ACC112 (cell line): ENCODE measurements at regions not wholly inside any gene's neighbourhood (a gene's known extent, or its start where the extent isn't known, plus 50 kb on each side); places are given as distances from the start of the nearest gene placed in this dataset.

Experiments used
- H2AFZ ChIP-seq: fragments of 200-600 bp; sonication (generic); one replicate; pipeline ENCODE4 v1.6.0; 2017; ENCODE audit warnings: antibody characterized with exemption, low read length; ENCODE audit not compliant: unreplicated experiment
- H3K27ac ChIP-seq: fragments of 200-600 bp; sonication (generic); 2 replicates; pipeline ENCODE4 v1.5.1; 2014; ENCODE audit warnings: low read depth, mild to moderate bottlenecking, antibody characterized with exemption, low read length, moderate library complexity
- H3K27me3 ChIP-seq: fragments of 200-600 bp; sonication (generic); 2 replicates; pipeline ENCODE4 v1.6.1; 2014; ENCODE audit warnings: mild to moderate bottlenecking, antibody characterized with exemption, low read length, moderate library complexity, mixed read lengths; ENCODE audit not compliant: insufficient read depth
- H3K36me3 ChIP-seq: fragments of 200-600 bp; sonication (generic); 2 replicates; pipeline ENCODE4 v1.6.1; 2016; ENCODE audit warnings: mild to moderate bottlenecking, antibody characterized with exemption, low read length, moderate library complexity, mixed read lengths; ENCODE audit not compliant: insufficient read depth
- H3K4me1 ChIP-seq: fragments of 200-600 bp; sonication (generic); one replicate; pipeline ENCODE4 v1.6.1; 2016; ENCODE audit warnings: low read length, mixed read lengths; ENCODE audit not compliant: insufficient read depth, unreplicated experiment, control insufficient read depth
- H3K4me3 ChIP-seq: fragments of 200-600 bp; sonication (generic); 2 replicates; pipeline ENCODE4 v1.5.1; 2014; ENCODE audit warnings: mild to moderate bottlenecking, low read depth, low read length
- H3K79me2 ChIP-seq: fragments of 200-600 bp; sonication (generic); one replicate; pipeline ENCODE4 v1.6.0; 2016; ENCODE audit warnings: low read length; ENCODE audit not compliant: control insufficient read depth, unreplicated experiment, insufficient read depth

- H2AFZ ChIP-seq = peak overlapping the region; percentile 33
Measured at GRCh38 chr20:2237059-2237458, 58.7 kb upstream of the TGM3 start.

GRCh38 chr20:2238601-2239000, 57.2 kb upstream of the TGM3 start:
- no peaks in the 10 kb centered on the region for H3K79me2 ChIP-seq
- no peak overlapping the region for H2AFZ ChIP-seq
- H3K4me1 ChIP-seq = peaks cover 15% of the 10 kb centered on the region
- H3K27me3 ChIP-seq = no peaks in the 10 kb centered on the region
- no peak overlapping the region for H3K27ac ChIP-seq
- H3K4me3 ChIP-seq = no peak overlapping the region
- H3K36me3 ChIP-seq = no peaks in the 10 kb centered on the region

More at GRCh38 chr20:2237059-2237458, 58.7 kb upstream of the TGM3 start:
- Histone ChIP-seq H3K4me1 (peaks cover 15% of the 10 kb centered on the region), H3K27ac (peak overlapping the region; percentile 83), H3K79me2 (no peaks in the 10 kb centered on the region), H3K27me3 (no peaks in the 10 kb centered on the region), H3K4me3 (0 out of 2 replicates have a peak overlapping the region, but pooled peaks have one; percentile 2), H3K36me3 (no peaks in the 10 kb centered on the region)

DNA sequence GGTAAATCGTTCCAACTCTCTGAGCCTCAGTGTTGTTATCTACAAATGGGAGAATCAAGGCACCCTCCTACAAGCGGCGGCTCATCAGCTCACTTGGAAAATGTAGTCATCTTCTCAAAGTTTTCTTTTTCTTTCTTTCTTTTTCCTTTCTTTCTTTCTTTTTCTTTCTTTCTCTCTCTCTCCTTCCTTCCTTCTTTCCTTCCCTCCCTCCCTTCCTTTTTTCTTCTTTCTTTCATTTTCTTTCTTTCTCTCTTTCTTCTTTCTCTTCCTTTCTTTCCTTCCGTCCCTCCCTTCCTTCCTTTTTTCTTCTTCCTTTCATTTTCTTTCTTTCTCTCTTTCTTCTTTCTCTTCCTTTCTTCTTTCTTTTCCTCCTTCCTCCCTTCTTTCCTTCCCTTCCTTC, 55.0 kb upstream of the TGM3 start:
- Histone ChIP-seq H3K27me3 (no peaks in the 10 kb centered on the region), H3K79me2 (no peaks in the 10 kb centered on the region), H3K36me3 (no peaks in the 10 kb centered on the region), H3K27ac (no peak overlapping the region), H2AFZ (no peak overlapping the region), H3K4me3 (no peak overlapping the region), H3K4me1 (peaks cover 15% of the 10 kb centered on the region)

- H3K4me3 ChIP-seq = no peak overlapping the region
- H2AFZ ChIP-seq = no peak overlapping the region
- H3K79me2 ChIP-seq = no peaks in the 10 kb centered on the region
- H3K27me3 ChIP-seq = no peaks in the 10 kb centered on the region
- H3K36me3 ChIP-seq = no peaks in the 10 kb centered on the region
- no peak overlapping the region for H3K27ac ChIP-seq
- H3K4me1 ChIP-seq = peaks cover 3% of the 10 kb centered on the region
Measured at GRCh38 chr20:2242678-2243077, 53.1 kb upstream of the TGM3 start.

GRCh38 chr20:2244523-2244922, 51.3 kb upstream of the TGM3 start:
- Histone ChIP-seq H3K79me2 (no peaks in the 10 kb centered on the region), H3K4me1 (no peaks in the 10 kb centered on the region), H3K4me3 (no peak overlapping the region), H2AFZ (no peak overlapping the region), H3K27ac (no peak overlapping the region), H3K27me3 (no peaks in the 10 kb centered on the region), H3K36me3 (no peaks in the 10 kb centered on the region)

DNA sequence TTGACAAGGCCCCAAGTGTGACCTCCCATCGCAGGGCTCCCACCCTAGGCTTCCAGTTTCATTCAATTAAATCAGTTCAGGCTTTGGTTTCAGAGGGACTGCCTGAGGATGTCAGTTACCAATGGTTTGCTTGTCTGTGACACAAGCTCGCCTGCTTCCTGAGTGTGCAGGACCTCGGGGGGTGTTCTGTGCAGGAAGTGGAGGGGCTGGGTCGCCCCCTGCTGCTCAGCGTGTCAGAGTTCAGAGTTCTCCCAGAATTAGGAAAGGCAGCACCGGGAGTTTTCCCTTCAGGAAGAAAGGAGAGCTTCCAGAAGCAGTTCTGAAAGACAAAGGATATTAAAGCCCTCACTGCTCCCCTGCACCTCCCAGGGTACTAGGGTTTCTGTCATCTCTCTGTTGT, 50.8 kb upstream of the TGM3 start:
- Histone ChIP-seq H3K79me2 (no peaks in the 10 kb centered on the region), H3K4me1 (no peaks in the 10 kb centered on the region), H3K27me3 (no peaks in the 10 kb centered on the region), H3K27ac (no peak overlapping the region), H3K4me3 (no peak overlapping the region), H3K36me3 (no peaks in the 10 kb centered on the region), H2AFZ (no peak overlapping the region)

GRCh38 chr20:2245637-2246036, 50.2 kb upstream of the TGM3 start:
- Histone ChIP-seq H2AFZ (no peak overlapping the region), H3K4me1 (no peaks in the 10 kb centered on the region), H3K36me3 (no peaks in the 10 kb centered on the region), H3K27me3 (no peaks in the 10 kb centered on the region), H3K27ac (no peak overlapping the region), H3K79me2 (no peaks in the 10 kb centered on the region), H3K4me3 (no peak overlapping the region)
